HG03175 (cell line): ENCODE measurements at regions not wholly inside any gene's neighbourhood (a gene's known extent, or its start where the extent isn't known, plus 50 kb on each side); places are given as distances from the start of the nearest gene placed in this dataset.
"Not testable (repeated sequence)": the region's sequence is repeated elsewhere in the genome, so short reads cannot be mapped to it uniquely, and the experiment has no call there.

Experiments
- ATAC-seq: cut with Tn5 transposase; IDR thresholded peaks from one replicate; pipeline ENCODE4 v1.9.1; 2021; ENCODE audit warnings: mild to moderate bottlenecking, moderate library complexity; ENCODE audit not compliant: unreplicated experiment

- no peak for ATAC-seq
Measured at GRCh38 chr20:25991051-25991755, 294.6 kb upstream of the ZNF337 start.

- not testable (repeated sequence) for ATAC-seq
Measured at GRCh38 chr20:25989686-25990085, 293.0 kb upstream of the ZNF337 start.

- no peak for ATAC-seq
Measured at GRCh38 chr20:25989196-25989595, 292.5 kb upstream of the ZNF337 start.

GRCh38 chr20:25987928-25988560, 291.4 kb upstream of the ZNF337 start:
- ATAC-seq, result not testable (repeated sequence)

- ATAC-seq, result peak; percentile 96
Measured at GRCh38 chr20:25987073-25987927, 290.6 kb upstream of the ZNF337 start.

GRCh38 chr20:25985597-25985996, 288.9 kb upstream of the ZNF337 start:
- ATAC-seq, result no peak

GRCh38 chr20:25984933-25985332, 288.3 kb upstream of the ZNF337 start:
- ATAC-seq, result no peak

GRCh38 chr20:25982701-25983100, 286.0 kb upstream of the ZNF337 start:
- not testable (repeated sequence) for ATAC-seq

- not testable (repeated sequence) for ATAC-seq
Measured at GRCh38 chr20:25978450-25979190, 282.0 kb upstream of the ZNF337 start.

- ATAC-seq, result not testable (repeated sequence)
Measured at GRCh38 chr20:25975816-25976215, 279.2 kb upstream of the ZNF337 start.

- not testable (repeated sequence) for ATAC-seq
Measured at GRCh38 chr20:25965203-25965602, 268.6 kb upstream of the ZNF337 start.

GRCh38 chr20:25953876-25954275, 257.2 kb upstream of the ZNF337 start:
- ATAC-seq, result not testable (repeated sequence)

GRCh38 chr20:25935230-25935629, 238.6 kb upstream of the ZNF337 start:
- ATAC-seq, result not testable (repeated sequence)

GRCh38 chr20:25932806-25933205, 236.2 kb upstream of the ZNF337 start:
- ATAC-seq, result not testable (repeated sequence)

- ATAC-seq, result not testable (repeated sequence)
Measured at GRCh38 chr20:25932170-25932569, 235.5 kb upstream of the ZNF337 start.

GRCh38 chr20:25902321-25902720, 205.7 kb upstream of the ZNF337 start:
- not testable (repeated sequence) for ATAC-seq

GRCh38 chr20:25898663-25899062, 202.0 kb upstream of the ZNF337 start:
- not testable (repeated sequence) for ATAC-seq

GRCh38 chr20:25879096-25879495, 182.4 kb upstream of the ZNF337 start:
- ATAC-seq, result not testable (repeated sequence)

- ATAC-seq, result not testable (repeated sequence)
Measured at GRCh38 chr20:25868650-25868979, 172.0 kb upstream of the ZNF337 start.

GRCh38 chr20:25867776-25868649, 171.4 kb upstream of the ZNF337 start:
- peak; percentile 48 for ATAC-seq
